HEK293T (cell line): ENCODE measurements at regions not wholly inside any gene's neighbourhood (a gene's known extent, or its start where the extent isn't known, plus 50 kb on each side); places are given as distances from the start of the nearest gene placed in this dataset.

ENCODE experiments used
- CTCF ChIA-PET: fragments of 350-600 bp; formaldehyde crosslinking; extraction: SDS; loops from one replicate; lab custom pipeline; 2021; ENCODE audit warnings: antibody characterized with exemption, inconsistent platforms; lab: Yijun Ruan, JAX
- POLR2A ChIA-PET: fragments of 350-600 bp; formaldehyde crosslinking; extraction: SDS; loops from one replicate; lab custom pipeline; 2020; ENCODE audit warnings: antibody characterized with exemption, inconsistent platforms; lab: Yijun Ruan, JAX
- DNase-seq: peaks from one replicate; pipeline ENCODE4 v3.0.0; 2012; ENCODE audit warnings: mixed read lengths; ENCODE audit errors: extremely low spot score
- ARNT ChIP-seq: fragments of 450-650 bp; IDR thresholded peaks from 2 replicates; pipeline ENCODE4 v1.6.1; 2017; ENCODE audit warnings: mild to moderate bottlenecking
- BHLHE40 ChIP-seq: fragments of 450-650 bp; IDR thresholded peaks from 2 replicates; pipeline ENCODE4 v1.6.1; 2016; ENCODE audit warnings: mild to moderate bottlenecking, moderate library complexity, borderline replicate concordance
- CTBP1 ChIP-seq: fragments of 450-650 bp; IDR thresholded peaks from 2 replicates; pipeline ENCODE4 v1.6.1; 2016; ENCODE audit warnings: borderline replicate concordance
- ELF4 ChIP-seq: fragments of 450-650 bp; IDR thresholded peaks from 2 replicates; pipeline ENCODE4 v1.6.1; 2017; ENCODE audit warnings: antibody characterized with exemption
- FOXA1 ChIP-seq: fragments of 450-650 bp; IDR thresholded peaks from 2 replicates; pipeline ENCODE4 v1.6.1; 2016; ENCODE audit warnings: mild to moderate bottlenecking
- FOXK2 ChIP-seq: fragments of 450-650 bp; IDR thresholded peaks from 2 replicates; pipeline ENCODE4 v1.6.1; 2016; ENCODE audit warnings: mild to moderate bottlenecking
- FOXM1 ChIP-seq: fragments of 450-650 bp; IDR thresholded peaks from 2 replicates; pipeline ENCODE4 v1.6.1; 2017; ENCODE audit warnings: mild to moderate bottlenecking, borderline replicate concordance
- HDGF ChIP-seq: fragments of 450-650 bp; IDR thresholded peaks from 2 replicates; pipeline ENCODE4 v1.6.1; 2017; ENCODE audit warnings: antibody characterized with exemption, borderline replicate concordance
- L3MBTL2 ChIP-seq: fragments of 450-650 bp; conservative IDR thresholded peaks from 2 replicates; pipeline ENCODE4 v1.6.1; 2016; ENCODE audit warnings: mild to moderate bottlenecking
- LEF1 ChIP-seq: fragments of 450-650 bp; IDR thresholded peaks from 2 replicates; pipeline ENCODE4 v1.6.1; 2017; ENCODE audit warnings: mild to moderate bottlenecking, borderline replicate concordance
- NFRKB ChIP-seq: fragments of 450-650 bp; IDR thresholded peaks from 2 replicates; pipeline ENCODE4 v1.6.1; 2016; ENCODE audit warnings: mild to moderate bottlenecking, moderate library complexity
- SP1 ChIP-seq: fragments of 450-650 bp; IDR thresholded peaks from 2 replicates; pipeline ENCODE4 v1.6.1; 2017
- SUZ12 ChIP-seq: fragments of 450-650 bp; IDR thresholded peaks from 2 replicates; pipeline ENCODE4 v1.6.1; 2016; ENCODE audit warnings: mild to moderate bottlenecking
- TARDBP ChIP-seq: fragments of 450-650 bp; IDR thresholded peaks from 2 replicates; pipeline ENCODE4 v1.6.1; 2016
- ZNF384 ChIP-seq: fragments of 450-650 bp; IDR thresholded peaks from 2 replicates; pipeline ENCODE4 v1.6.1; 2016
- TF ChIP-seq, protein P1 (sequence below): fragments of 450-650 bp; IDR thresholded peaks from 2 replicates; pipeline ENCODE4 v1.6.1; 2016

DNA sequence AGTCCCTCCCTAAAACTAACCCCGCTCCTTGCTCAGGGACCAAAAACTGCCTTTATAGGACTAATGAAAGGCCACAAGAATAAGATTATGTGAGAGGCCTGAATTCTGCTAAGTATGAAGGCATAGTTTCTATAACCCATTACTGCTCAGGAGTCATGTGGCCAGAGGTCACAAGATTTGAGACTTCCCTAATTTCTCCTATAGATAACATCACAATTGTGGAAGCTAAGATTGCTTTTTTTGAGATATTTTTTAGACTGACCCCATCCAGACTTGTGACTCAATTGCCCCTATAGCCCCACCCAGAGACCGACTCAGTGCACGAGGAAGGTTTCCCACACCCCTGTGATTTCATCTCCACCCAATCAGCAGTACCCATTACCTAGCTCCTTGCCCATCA is 504.1 kb upstream of the GOT2 start:
- ChIA-PET POLR2A (no interaction called here), CTCF (no interaction called here)
- DNase-seq, result no peak
- TF ChIP-seq FOXA1, result no peak
- TF ChIP-seq HDGF, result no peak
- no peak for TF ChIP-seq SP1
- TF ChIP-seq ZNF384, result no peak
- TF ChIP-seq NFRKB, result no peak
- no peak for TF ChIP-seq ELF4
- TF ChIP-seq SUZ12, result no peak
- no peak for TF ChIP-seq FOXM1
- TF ChIP-seq LEF1, result no peak
- TF ChIP-seq, protein P1, sequence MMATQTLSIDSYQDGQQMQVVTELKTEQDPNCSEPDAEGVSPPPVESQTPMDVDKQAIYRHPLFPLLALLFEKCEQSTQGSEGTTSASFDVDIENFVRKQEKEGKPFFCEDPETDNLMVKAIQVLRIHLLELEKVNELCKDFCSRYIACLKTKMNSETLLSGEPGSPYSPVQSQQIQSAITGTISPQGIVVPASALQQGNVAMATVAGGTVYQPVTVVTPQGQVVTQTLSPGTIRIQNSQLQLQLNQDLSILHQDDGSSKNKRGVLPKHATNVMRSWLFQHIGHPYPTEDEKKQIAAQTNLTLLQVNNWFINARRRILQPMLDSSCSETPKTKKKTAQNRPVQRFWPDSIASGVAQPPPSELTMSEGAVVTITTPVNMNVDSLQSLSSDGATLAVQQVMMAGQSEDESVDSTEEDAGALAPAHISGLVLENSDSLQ, result no peak
- TF ChIP-seq FOXK2, result no peak
- TF ChIP-seq ARNT, result no peak
- no peak for TF ChIP-seq L3MBTL2

DNA sequence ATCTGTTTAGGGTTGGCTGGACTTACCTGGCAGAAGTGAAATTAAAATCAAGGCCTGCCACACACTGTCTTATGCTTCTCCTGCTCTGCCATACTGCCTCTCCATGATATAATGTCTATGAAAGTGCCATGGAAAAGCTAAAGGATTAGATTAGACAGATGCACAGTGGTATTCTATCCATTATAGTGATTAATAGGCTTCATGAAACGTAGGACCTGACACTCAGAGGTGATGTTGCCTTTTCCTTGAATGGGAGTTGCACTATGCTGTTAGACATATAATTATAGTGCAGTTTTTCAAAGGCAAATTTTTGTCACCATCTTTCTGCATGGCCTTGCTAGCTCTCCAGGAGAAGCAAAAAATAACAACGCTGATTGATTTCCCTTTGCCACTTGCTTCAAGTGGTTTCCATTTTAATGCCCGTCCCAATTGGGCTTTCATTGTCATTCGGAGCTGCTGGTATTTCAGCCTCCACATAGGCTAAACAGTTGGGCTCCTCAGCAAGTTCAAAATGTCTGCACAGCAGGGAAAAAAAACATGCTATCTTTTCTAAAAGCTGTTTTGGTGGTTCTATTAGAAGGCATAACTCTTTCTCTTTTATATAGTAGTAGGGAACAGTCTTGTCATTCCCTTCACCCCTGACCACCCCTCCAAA is 502.8 kb upstream of the GOT2 start:
- POLR2A ChIA-PET, result no interaction called here
- DNase-seq, result no peak
- CTCF ChIA-PET, result no interaction called here
- TF ChIP-seq LEF1 (no peak), SP1 (no peak)

DNA sequence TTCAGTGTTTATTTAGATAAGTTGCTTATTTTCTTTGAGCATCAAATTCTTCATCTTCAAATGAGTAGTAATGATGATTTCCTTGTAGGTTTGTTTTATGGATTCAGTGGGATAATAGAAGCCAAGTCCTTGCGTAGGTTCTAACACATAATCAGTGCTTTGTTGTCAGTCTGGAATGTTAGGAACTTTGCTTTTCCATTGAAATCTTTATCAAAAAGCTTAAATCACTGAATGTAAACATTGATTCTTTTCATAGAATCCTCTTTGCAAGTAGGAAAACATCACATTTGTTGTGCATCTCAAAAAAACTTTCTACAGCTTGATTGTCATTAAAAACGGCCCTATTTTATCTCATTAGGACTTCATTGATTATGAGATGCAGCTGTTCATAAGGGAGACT is 490.3 kb upstream of the GOT2 start:
- no peak for TF ChIP-seq BHLHE40
- TF ChIP-seq CTBP1, result no peak
- no peak for TF ChIP-seq ZNF384
- no peak for TF ChIP-seq HDGF
- TF ChIP-seq ELF4, result no peak
- no peak for TF ChIP-seq SP1
- TF ChIP-seq L3MBTL2, result no peak
- no peak for TF ChIP-seq NFRKB
- no peak for TF ChIP-seq FOXA1
- no peak for TF ChIP-seq SUZ12
- TF ChIP-seq TARDBP, result no peak
- TF ChIP-seq, protein P1, result no peak
- no peak for TF ChIP-seq LEF1
- TF ChIP-seq FOXM1, result no peak
- TF ChIP-seq ARNT, result no peak
- TF ChIP-seq FOXK2, result no peak
- ChIA-PET POLR2A (no interaction called here), CTCF (no interaction called here)
- DNase-seq, result no peak

DNA sequence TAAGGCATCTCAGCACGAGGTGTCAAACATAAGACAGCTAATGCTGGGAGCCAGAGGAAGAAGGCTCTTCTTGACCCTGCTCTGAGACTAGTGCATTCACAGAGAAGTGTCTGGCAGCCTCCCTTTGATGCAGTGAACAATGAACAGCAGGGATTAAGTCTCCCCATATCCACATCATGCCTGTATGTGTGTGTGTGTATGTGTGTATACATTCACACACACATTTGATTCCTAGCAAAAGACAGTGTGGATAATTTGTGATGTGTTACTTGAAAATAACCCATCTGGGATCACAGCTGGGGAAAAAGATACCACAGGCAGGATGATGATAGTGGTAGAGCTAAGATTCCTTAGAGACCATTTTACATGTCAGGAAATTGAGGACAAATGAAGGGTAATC is 485.9 kb upstream of the GOT2 start:
- DNase-seq, result no peak
- TF ChIP-seq SUZ12 (no peak), LEF1 (no peak), ELF4 (no peak), ARNT (no peak), SP1 (no peak), ZNF384 (no peak), HDGF (no peak), FOXK2 (no peak), BHLHE40 (no peak), TARDBP (no peak), FOXM1 (no peak), L3MBTL2 (no peak), FOXA1 (no peak), NFRKB (no peak), CTBP1 (no peak)
- TF ChIP-seq, protein P1, result no peak
- CTCF ChIA-PET, result no interaction called here
- POLR2A ChIA-PET, result no interaction called here

DNA sequence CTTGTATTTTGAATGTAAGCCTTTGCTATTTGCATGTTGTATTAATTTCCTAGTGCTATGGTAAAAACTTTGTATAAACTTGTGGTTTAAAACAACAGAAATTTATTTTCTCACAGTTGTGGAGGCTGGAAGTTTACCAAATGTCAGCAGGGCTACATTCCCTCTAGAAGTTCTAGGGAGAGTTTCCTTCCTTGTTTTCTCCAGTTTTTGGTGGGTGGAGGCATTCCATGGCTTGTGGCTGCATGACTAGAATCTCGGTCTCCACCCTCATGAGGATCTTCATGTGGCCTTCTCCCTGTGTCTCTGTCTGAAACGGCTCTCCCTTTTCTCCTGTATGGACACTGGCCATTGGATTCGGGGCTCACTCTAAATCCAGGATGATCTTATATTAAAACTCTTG is 482.2 kb upstream of the GOT2 start:
- ChIA-PET POLR2A (no interaction called here), CTCF (no interaction called here)
- DNase-seq, result no peak
- no peak for TF ChIP-seq ELF4
- TF ChIP-seq, protein P1, result no peak
- no peak for TF ChIP-seq BHLHE40
- no peak for TF ChIP-seq LEF1
- no peak for TF ChIP-seq SP1
- TF ChIP-seq TARDBP, result no peak
- TF ChIP-seq ARNT, result no peak
- no peak for TF ChIP-seq NFRKB
- no peak for TF ChIP-seq FOXK2
- TF ChIP-seq CTBP1, result no peak
- no peak for TF ChIP-seq FOXM1

DNA sequence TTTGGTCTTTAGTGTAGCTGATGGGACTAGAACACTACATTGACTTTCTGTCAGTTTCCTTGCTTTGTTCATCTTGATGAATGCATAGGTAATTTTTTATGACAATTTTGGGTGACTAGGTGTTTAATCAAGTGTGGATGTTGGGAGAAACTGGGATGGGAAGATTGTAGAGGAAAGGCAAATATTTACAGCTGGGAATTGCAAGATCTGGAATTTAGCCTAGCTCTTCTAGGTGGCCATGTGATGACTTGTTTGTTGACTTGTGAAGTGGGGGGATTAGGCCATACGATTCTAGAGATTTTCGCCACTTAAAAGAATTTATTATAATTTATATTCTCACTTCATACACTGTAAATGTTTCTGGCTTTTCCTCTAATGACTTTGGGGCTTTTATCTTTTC is 480.3 kb upstream of the GOT2 start:
- DNase-seq, result no peak
- CTCF ChIA-PET, result no interaction called here
- POLR2A ChIA-PET, result no interaction called here
- TF ChIP-seq ELF4 (no peak), CTBP1 (no peak), FOXM1 (no peak), TARDBP (no peak), SUZ12 (no peak), SP1 (no peak), ZNF384 (no peak), L3MBTL2 (no peak), ARNT (no peak), BHLHE40 (no peak)
- TF ChIP-seq, protein P1, result no peak
